Stimulated activated naive B cell treated with anti-CD40 and anti-IgM and Interleukin-4, amounts not matched to agents 10 μg/mL and 1 μg/mL and 100 μg/mL, for 72 hours (primary cell): ENCODE measurements at regions not wholly inside any gene's neighbourhood (a gene's known extent, or its start where the extent isn't known, plus 50 kb on each side); places are given as distances from the start of the nearest gene placed in this dataset.

Experiments
- ATAC-seq, 2 donors: fragments of 150-1000 bp; cut with Tn5 transposase; replicated peaks; 2 replicates each; pipeline ENCODE4 v1.10.0; 2021; ENCODE audit warnings: moderate library complexity in 1 of 2
- DNase-seq: peaks from one replicate; pipeline ENCODE4 v3.0.0; 2021
- H3K27ac Mint-ChIP-seq: one replicate; pipeline ENCODE4 v1.8.0; 2022; ENCODE audit warnings: mild to moderate bottlenecking, mixed read lengths
- H3K27me3 Mint-ChIP-seq, 2 donors: one replicate each; pipeline ENCODE4 v1.8.0; 2022; ENCODE audit warnings: mixed read lengths in 2 of 2
- H3K36me3 Mint-ChIP-seq, 2 donors: one replicate each; pipeline ENCODE4 v1.8.0; 2022; ENCODE audit warnings: mixed read lengths in 2 of 2, mild to moderate bottlenecking in 1 of 2
- H3K4me1 Mint-ChIP-seq, 2 donors: one replicate each; pipeline ENCODE4 v1.8.0; 2022; ENCODE audit warnings: mixed read lengths in 2 of 2, mild to moderate bottlenecking in 1 of 2
- H3K4me3 Mint-ChIP-seq, 2 donors: one replicate each; pipeline ENCODE4 v1.8.0; 2022; ENCODE audit warnings: mild to moderate bottlenecking in 2 of 2, mixed read lengths in 2 of 2, moderate library complexity in 1 of 2
- H3K9me3 Mint-ChIP-seq, 2 donors: one replicate each; pipeline ENCODE4 v1.8.0; 2022; ENCODE audit warnings: mixed read lengths in 2 of 2, mild to moderate bottlenecking in 1 of 2

DNA sequence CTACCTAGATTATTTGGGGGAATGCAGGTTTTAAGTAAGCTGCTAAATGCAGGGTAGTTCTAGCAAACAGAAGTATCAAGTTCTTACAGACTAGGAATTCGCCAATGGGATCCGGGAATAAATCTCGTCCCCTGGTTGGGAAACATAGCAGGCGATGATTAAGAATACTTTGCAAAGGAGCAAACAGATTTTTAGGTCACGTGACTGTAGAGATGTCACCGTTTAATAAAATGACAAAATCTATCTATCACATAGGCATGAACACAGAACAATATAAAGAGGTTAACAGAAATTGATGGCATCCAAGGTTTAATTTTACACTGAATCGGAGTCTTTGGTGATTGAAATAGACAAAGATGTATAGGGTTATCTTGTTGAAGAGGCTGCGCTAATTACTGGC, 664.1 kb downstream of the BCL11A start:
- DNase-seq (no peak), ATAC-seq (no peak)
- peaks cover 0 to 2% of the 10 kb centered on the region in 2 donors for H3K9me3 Mint-ChIP-seq
- no peaks in the 10 kb centered on the region for H3K36me3 Mint-ChIP-seq
- H3K4me3 Mint-ChIP-seq: no peak overlapping the region
- H3K27me3 Mint-ChIP-seq: no peaks in the 10 kb centered on the region
- peaks cover 19 to 34% of the 10 kb centered on the region in 2 donors for H3K4me1 Mint-ChIP-seq
- no peak overlapping the region for H3K27ac Mint-ChIP-seq

DNA sequence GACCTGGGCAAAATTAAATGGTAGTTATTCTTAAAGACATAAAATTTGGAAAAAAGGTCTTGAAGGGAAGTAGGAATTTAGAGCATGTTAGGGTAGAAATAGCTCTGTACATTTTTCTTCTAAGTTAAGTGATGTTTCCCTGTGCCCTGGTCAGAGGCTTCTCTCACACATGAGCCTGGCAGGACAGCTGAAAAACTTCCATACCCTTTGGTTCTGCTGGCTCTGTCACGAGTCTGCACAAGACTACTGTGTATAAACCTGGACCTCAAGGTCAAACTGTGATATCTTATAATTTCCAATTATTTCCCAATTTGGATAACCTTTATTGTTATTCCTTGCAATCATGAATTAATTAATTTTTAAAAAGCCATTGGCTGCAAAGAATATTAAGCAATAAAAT, 664.7 kb downstream of the BCL11A start:
- H3K36me3 Mint-ChIP-seq: no peaks in the 10 kb centered on the region
- no peak overlapping the region for H3K27ac Mint-ChIP-seq
- DNase-seq (no peak), ATAC-seq (no peak)
- H3K4me1 Mint-ChIP-seq: peaks cover 19 to 34% of the 10 kb centered on the region in 2 donors
- H3K4me3 Mint-ChIP-seq: no peak overlapping the region
- H3K27me3 Mint-ChIP-seq: no peaks in the 10 kb centered on the region
- peaks cover 0 to 2% of the 10 kb centered on the region in 2 donors for H3K9me3 Mint-ChIP-seq

DNA sequence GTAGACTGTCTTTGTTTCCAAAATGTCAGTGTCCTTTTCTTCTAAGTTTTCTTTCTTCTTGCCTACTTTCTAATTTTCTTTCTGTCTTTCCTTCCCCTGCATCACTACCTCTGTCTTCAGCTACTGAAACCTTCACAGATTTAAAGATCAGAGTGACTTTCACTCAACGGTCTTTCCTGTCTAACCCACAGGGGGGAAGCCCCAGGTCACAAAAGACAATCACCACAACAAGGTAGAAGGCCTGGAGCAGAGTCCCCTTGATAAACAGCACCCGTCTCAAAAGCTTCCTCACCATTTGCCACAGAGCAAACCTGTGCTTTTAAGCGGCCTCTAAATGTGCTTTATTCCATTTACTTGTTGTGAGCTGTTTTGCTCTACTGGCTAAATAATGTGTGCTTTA, 665.4 kb downstream of the BCL11A start:
- H3K27me3 Mint-ChIP-seq: no peaks in the 10 kb centered on the region
- peak overlapping the region; percentile 26 to 36 for H3K4me3 Mint-ChIP-seq
- H3K9me3 Mint-ChIP-seq: no peaks in the 10 kb centered on the region
- H3K4me1 Mint-ChIP-seq: peaks cover 20 to 34% of the 10 kb centered on the region in 2 donors
- peak overlapping the region; percentile 2 for H3K27ac Mint-ChIP-seq
- no peaks in the 10 kb centered on the region for H3K36me3 Mint-ChIP-seq
- ATAC-seq (peak; percentile 98), DNase-seq (peak; percentile 53)

DNA sequence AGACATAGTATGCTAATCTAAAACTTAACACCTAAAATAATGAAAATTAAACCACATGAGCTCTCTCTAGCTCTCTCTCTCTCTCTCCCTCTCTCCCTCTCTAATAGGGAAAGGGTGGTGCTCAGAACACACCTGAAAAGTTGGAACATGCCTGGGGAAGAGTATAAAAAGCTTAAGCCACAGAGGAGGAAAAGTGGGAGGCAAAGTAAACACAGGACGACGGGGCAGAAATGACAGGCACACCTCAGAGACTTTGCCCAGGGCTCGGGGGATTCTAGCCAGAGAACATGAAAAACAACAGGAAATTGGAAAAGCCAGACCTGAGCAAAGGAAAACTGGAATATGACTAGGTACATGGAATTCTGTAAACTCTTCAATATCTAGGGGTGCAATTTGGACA, 666.1 kb downstream of the BCL11A start:
- Mint-ChIP-seq H3K27ac (peak overlapping the region; percentile 2), H3K36me3 (no peaks in the 10 kb centered on the region), H3K4me3 (peak overlapping the region; percentile 53 to 61), H3K4me1 (peaks cover 22 to 34% of the 10 kb centered on the region in 2 donors), H3K9me3 (no peaks in the 10 kb centered on the region), H3K27me3 (no peaks in the 10 kb centered on the region)
- ATAC-seq (no peak), DNase-seq (no peak)

DNA sequence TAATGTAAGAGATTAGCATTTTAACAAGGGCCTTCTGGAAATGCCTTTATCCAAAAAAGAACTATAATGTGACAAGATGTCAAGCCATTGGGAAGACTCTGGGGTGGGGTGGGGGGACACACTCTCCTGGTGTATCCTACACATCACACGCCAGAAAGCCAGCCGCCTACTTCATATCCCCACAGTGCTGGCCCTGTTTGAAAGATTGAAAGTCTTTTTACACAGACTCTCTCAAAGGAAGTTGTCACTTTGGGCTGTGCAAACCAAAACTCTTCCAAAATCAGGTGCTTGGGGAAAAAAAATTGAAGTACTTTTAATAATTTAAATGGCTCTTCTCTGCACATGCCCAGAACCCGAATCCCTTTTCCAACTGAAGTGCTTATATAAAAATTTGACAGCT, 666.7 kb downstream of the BCL11A start:
- H3K4me3 Mint-ChIP-seq: no peak overlapping the region
- H3K4me1 Mint-ChIP-seq: peaks cover 22 to 34% of the 10 kb centered on the region in 2 donors
- peak overlapping the region; percentile 38 for H3K27ac Mint-ChIP-seq

DNA sequence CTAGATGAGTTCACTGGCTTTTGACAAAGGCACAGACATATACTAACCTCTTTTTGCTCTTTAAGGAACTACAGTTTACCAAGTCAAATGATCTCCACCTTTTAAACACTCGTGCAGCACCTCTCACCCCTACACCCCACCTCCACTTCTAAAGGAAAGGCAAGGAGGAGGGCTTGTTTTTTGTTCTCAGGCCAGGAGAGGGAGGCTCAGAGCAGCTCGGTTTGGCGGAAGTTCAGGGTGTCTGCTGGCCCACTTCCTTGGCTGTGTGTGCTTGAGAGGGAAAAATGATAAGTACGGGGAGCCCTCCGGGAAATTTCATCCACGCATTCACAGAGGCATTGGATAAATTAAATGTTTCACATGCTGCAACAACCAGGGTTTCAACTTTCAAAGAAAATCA, 667.9 kb downstream of the BCL11A start:
- Mint-ChIP-seq H3K4me3 (peak overlapping the region; percentile 14 to 41), H3K27ac (no peak overlapping the region), H3K27me3 (no peaks in the 10 kb centered on the region), H3K36me3 (no peaks in the 10 kb centered on the region), H3K4me1 (peaks cover 22 to 34% of the 10 kb centered on the region in 2 donors), H3K9me3 (no peaks in the 10 kb centered on the region)
- no peak for DNase-seq
- ATAC-seq: peak; percentile 24 to 25

More for the DNA sequence above, 666.7 kb downstream of the BCL11A start:
- H3K27me3 Mint-ChIP-seq: no peaks in the 10 kb centered on the region
- no peaks in the 10 kb centered on the region for H3K9me3 Mint-ChIP-seq
- DNase-seq: no peak
- H3K36me3 Mint-ChIP-seq: no peaks in the 10 kb centered on the region
- ATAC-seq: no peak

DNA sequence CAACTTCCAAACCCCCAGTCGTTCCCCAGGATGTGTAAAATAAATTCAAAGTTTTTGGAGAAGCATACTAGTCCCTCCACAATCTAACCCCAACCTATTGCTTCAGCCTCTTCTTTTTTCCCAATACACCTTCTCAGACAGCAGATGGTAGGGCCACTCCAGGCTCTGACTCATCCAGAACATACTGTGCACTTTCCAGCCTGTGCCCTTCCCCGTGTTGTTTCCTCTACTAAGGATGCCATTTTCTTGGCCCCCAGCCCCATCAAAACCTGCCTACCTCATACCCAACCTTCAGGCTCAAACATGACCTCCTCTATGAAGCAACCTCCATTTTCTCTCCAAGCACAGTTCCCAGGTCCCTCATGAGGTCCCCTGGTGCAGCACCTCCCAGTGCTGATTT, 669.3 kb downstream of the BCL11A start:
- H3K4me3 Mint-ChIP-seq: no peak overlapping the region
- no peak overlapping the region for H3K27ac Mint-ChIP-seq
- H3K9me3 Mint-ChIP-seq: no peaks in the 10 kb centered on the region
- no peak for DNase-seq
- no peaks in the 10 kb centered on the region for H3K27me3 Mint-ChIP-seq
- ATAC-seq: no peak
- H3K4me1 Mint-ChIP-seq: peaks cover 22 to 34% of the 10 kb centered on the region in 2 donors
- H3K36me3 Mint-ChIP-seq: no peaks in the 10 kb centered on the region

DNA sequence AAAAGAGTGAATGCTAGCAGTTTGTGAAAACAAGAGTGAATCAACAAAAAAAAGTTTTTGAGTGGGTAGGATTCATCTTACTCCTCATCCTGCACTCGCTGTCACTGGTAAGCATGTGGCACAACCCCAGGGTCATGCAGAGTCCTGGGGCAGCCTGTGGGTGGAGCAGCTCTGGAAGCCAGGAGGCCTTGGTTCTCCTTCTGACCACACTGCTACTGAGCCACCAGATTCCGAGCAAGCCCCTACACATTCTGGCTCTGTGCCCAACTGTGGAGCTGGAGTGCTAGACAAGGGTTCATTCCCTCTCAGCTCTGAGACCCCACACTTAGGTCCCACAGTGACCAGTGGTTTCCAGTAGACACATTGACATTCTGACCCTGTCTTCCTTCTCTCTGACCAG, 670.6 kb downstream of the BCL11A start:
- peaks cover 17 to 25% of the 10 kb centered on the region in 2 donors for H3K4me1 Mint-ChIP-seq
- no peaks in the 10 kb centered on the region for H3K27me3 Mint-ChIP-seq
- no peaks in the 10 kb centered on the region for H3K9me3 Mint-ChIP-seq
- H3K4me3 Mint-ChIP-seq: no peak overlapping the region
- ATAC-seq (no peak), DNase-seq (no peak)
- no peak overlapping the region for H3K27ac Mint-ChIP-seq
- H3K36me3 Mint-ChIP-seq: no peaks in the 10 kb centered on the region

DNA sequence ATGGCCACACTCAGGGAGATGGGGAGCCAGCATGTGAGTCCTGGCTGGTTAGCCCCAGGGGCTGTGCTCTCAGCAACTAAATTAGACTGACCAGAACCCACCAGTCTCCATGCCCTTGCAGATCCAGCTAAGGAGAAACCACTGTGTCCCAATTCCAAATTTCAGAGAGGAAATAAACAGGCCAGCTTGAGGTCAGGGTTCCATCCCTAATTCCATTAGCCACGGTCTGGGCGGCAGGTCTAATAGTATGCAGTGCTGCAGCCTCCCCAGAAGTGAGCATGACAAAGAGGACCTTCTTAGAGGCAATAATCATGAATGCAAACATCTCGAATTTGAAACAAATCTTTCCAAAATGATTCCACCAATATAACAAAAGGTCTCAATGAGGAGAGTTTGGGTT, 671.2 kb downstream of the BCL11A start:
- DNase-seq (no peak), ATAC-seq (no peak)
- Mint-ChIP-seq H3K36me3 (no peaks in the 10 kb centered on the region), H3K4me1 (peaks cover 11 to 20% of the 10 kb centered on the region in 2 donors), H3K4me3 (no peak overlapping the region), H3K9me3 (no peaks in the 10 kb centered on the region), H3K27ac (no peak overlapping the region), H3K27me3 (no peaks in the 10 kb centered on the region)

DNA sequence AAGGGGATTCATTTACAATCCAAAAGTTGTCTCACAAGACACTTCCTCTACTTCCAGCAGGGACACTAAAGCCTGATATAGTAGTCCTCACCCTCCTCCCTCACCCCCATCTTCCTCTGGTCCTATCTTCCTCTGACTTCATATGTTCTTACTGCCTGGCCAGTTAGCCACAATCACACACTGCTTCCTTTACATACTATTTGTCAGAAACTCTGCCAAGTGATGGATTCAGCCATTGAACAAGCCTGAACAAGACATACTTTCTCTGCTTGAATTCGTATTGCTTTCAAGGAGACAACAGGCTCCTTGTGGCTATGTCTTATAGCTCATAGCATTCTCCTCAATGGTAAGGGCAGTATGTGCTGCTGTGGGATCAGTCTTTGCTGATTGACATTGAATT, 672.2 kb downstream of the BCL11A start:
- Mint-ChIP-seq H3K4me3 (no peak overlapping the region), H3K9me3 (no peaks in the 10 kb centered on the region)
- no peak for DNase-seq

DNA sequence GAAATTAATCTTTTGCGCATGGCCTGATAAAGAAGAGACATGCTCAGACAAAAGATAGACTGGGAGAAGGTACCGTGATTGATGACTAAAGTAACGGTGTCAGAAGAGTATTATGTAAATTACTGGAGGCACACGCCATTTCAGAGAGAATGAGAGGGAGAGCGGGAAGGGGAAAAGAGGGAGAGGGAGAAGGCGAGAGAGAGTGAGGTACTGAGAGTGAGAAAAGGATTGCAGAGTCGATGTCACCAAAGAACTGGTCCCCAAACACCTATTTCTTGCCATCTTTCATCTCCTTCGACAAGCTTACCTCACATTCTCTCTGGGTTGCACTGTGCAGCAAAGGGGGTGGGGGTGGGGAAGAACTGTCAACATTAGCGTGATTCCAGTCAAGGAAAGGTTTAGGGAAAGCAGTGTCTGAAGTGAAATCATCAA, 673.7 kb downstream of the BCL11A start:
- no peak overlapping the region for H3K4me3 Mint-ChIP-seq
- peaks cover 2 to 8% of the 10 kb centered on the region in 2 donors for H3K4me1 Mint-ChIP-seq
- no peak overlapping the region for H3K27ac Mint-ChIP-seq
- H3K27me3 Mint-ChIP-seq: no peaks in the 10 kb centered on the region
- H3K9me3 Mint-ChIP-seq: no peaks in the 10 kb centered on the region
- H3K36me3 Mint-ChIP-seq: no peaks in the 10 kb centered on the region
- DNase-seq (no peak), ATAC-seq (no peak)

More for the DNA sequence above, 672.2 kb downstream of the BCL11A start:
- Mint-ChIP-seq H3K27ac (no peak overlapping the region), H3K27me3 (no peaks in the 10 kb centered on the region), H3K4me1 (peaks cover 8 to 11% of the 10 kb centered on the region in 2 donors), H3K36me3 (no peaks in the 10 kb centered on the region)
- ATAC-seq: no peak

DNA sequence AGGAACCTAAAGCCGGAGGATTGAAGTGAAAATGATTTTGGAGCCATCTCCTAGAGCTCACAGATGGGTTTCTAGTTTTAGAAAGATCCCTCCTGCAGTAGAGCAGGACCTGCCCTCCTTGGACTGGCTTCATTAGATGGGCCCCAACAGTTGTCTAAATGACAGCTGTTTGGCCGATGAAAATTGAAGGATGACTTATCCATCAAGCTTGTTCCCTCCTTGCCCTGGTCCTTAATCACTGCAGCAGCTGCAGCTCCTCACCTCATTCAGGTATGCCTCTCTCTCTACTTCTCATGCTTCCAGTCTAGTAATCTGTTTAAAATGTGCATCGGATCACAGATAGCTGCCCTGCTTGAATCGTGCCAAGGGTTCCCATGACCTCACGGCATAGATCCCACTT, 677.6 kb downstream of the BCL11A start:
- no peak for DNase-seq
- Mint-ChIP-seq H3K4me1 (peaks cover 0 to 8% of the 10 kb centered on the region in 2 donors), H3K27me3 (no peaks in the 10 kb centered on the region), H3K9me3 (no peaks in the 10 kb centered on the region), H3K27ac (no peak overlapping the region), H3K4me3 (no peak overlapping the region), H3K36me3 (no peaks in the 10 kb centered on the region)
- ATAC-seq: no peak

DNA sequence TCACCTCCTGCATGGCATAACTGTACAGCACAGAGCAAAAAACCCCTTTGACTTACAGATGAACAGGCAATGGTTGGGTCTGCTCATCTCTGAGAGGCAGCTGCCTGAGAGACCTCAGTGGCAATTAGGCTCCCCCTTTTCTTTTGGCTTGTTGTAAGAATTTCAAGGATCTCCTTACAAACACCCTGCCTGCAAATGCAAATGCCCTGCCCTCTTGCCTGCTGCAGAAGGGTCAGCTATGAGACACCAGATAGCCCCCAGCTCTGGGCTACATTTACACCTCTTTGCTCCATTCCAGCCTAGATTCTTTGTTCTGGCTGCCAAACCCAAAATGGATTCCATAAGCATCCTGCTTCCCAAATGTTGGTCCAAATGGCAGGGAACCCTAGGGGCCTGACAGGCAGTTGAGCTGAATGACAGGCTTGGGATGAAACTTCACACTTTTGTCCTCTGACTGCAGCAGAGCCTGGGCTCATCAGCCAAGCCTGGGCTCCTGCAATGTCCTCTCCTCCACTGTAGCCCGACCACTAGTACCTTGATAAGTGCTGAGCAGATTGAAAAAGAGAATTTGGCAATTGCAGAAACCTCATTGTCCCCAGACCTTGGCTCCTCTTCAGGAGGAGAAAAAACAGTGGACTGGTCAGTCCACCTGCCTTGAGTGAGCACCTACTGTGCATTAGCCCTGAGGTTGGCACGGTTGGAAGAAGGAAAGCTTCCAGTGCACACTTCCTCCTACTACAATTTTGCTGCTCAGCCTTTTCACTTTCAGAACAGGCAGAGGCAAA, 678.3 kb downstream of the BCL11A start:
- Mint-ChIP-seq H3K9me3 (no peaks in the 10 kb centered on the region), H3K4me3 (no peak overlapping the region), H3K36me3 (no peaks in the 10 kb centered on the region), H3K27ac (no peak overlapping the region), H3K27me3 (no peaks in the 10 kb centered on the region), H3K4me1 (peaks cover 2 to 8% of the 10 kb centered on the region in 2 donors)
- no peak for DNase-seq
- ATAC-seq: no peak

DNA sequence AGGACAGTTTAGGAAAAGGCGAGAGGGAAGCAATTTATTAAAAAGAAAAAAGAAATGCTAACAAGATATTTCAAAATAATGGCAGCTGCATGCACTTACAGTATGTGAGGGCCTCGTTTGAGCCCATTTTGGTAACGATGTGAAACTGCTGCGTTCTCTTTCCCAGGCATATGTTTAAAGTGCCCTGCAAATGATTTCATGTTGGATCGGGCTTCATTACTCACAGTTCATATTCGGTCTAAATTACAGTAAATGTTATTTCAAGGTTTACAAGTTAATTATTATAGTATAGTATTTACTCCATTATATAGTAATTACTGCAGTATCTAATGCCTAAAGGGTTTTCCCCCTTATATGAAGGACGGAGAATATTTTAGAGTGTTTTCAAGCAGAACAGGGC, 679.1 kb downstream of the BCL11A start:
- DNase-seq (no peak), ATAC-seq (no peak)
- no peak overlapping the region for H3K27ac Mint-ChIP-seq
- no peaks in the 10 kb centered on the region for H3K27me3 Mint-ChIP-seq
- no peak overlapping the region for H3K4me3 Mint-ChIP-seq
- peaks cover 2 to 8% of the 10 kb centered on the region in 2 donors for H3K4me1 Mint-ChIP-seq
- H3K36me3 Mint-ChIP-seq: no peaks in the 10 kb centered on the region
- H3K9me3 Mint-ChIP-seq: no peaks in the 10 kb centered on the region

DNA sequence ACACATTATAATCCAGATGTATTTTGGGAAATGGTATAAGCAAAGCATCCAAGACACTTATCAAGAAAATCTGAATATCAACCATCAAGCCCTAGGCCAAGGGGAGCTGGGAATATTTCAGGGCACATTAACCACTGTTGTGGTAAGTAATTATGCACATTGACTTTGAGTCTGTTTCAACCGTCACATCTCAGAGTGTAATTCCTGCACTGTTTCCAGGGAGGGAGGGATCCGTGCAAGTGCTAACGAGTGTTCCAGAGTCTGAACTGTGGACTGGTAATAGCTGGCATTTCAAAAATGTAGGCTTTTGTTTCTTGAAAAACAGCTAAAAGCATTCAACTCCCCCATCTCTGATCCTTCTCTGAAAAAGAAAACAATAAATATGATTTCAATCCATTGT, 681.6 kb downstream of the BCL11A start:
- Mint-ChIP-seq H3K9me3 (no peaks in the 10 kb centered on the region), H3K4me3 (no peak overlapping the region), H3K27me3 (no peaks in the 10 kb centered on the region), H3K27ac (no peak overlapping the region), H3K36me3 (no peaks in the 10 kb centered on the region), H3K4me1 (peaks cover 2 to 8% of the 10 kb centered on the region in 2 donors)
- ATAC-seq (no peak), DNase-seq (no peak)
